ENCODE measurements at regions not wholly inside any gene's neighbourhood (a gene's known extent, or its start where the extent isn't known, plus 50 kb on each side); places are given as distances from the start of the nearest gene placed in this dataset.

- H3K27me3 Mint-ChIP-seq, result no peaks in the 10 kb centered on the region
- CTCF ChIA-PET, result no interaction called here
- H3K4me3 Mint-ChIP-seq, result no peak overlapping the region
- no peaks in the 10 kb centered on the region for H3K4me1 ChIP-seq (ENCODE audit: insufficient read depth, low read length)
- ATAC-seq (ENCODE audit: poor library complexity) (no peak), DNase-seq (no peak)
- H3K36me3 ChIP-seq (ENCODE audit: insufficient read depth, low read length), result no peaks in the 10 kb centered on the region
- no peaks in the 10 kb centered on the region for H3K27me3 ChIP-seq (ENCODE audit: control insufficient read depth in 1 of 2, insufficient read depth in 2 of 2, low read length in 2 of 2)
- H3K27ac ChIP-seq (ENCODE audit: low read depth in 1 of 2, low read length in 2 of 2), result no peak overlapping the region
- TF ChIP-seq CTCF (IDR thresholded peaks at IDR 0.05), result no peak
- POLR2A ChIA-PET, result no interaction called here
- H3K36me3 Mint-ChIP-seq (ENCODE audit: low read depth), result no peaks in the 10 kb centered on the region
- no peaks in the 10 kb centered on the region for H3K4me1 Mint-ChIP-seq (ENCODE audit: low read depth)
- peaks cover 0 to 5% of the 10 kb centered on the region in 2 experiments for H3K9me3 ChIP-seq (ENCODE audit: control insufficient read depth in 1 of 2, insufficient read depth in 1 of 2, low read length in 2 of 2)
- H3K27ac Mint-ChIP-seq, result no peak overlapping the region
- intact Hi-C loops (cut with DNase I, micrococcal nuclease), result no loop called here
- peaks cover 10% of the 10 kb centered on the region for H3K9me3 Mint-ChIP-seq
- no peak overlapping the region for H3K4me3 ChIP-seq (ENCODE audit: low read length)
Measured at GRCh38 chr2:208573569-208573968, 167.0 kb downstream of the PTH2R start.

GRCh38 chr2:208579678-208580077, 173.1 kb downstream of the PTH2R start:
- POLR2A ChIA-PET, result no interaction called here
- no peak overlapping the region for H3K27ac Mint-ChIP-seq

GRCh38 chr2:208584378-208584985, 177.9 kb downstream of the PTH2R start:
- ChIA-PET CTCF (no interaction called here), POLR2A (no interaction called here)
- H3K9me3 ChIP-seq (ENCODE audit: control insufficient read depth in 1 of 2, insufficient read depth in 1 of 2, low read length in 2 of 2), result no peaks in the 10 kb centered on the region
- TF ChIP-seq CTCF (IDR thresholded peaks at IDR 0.05), result no peak
- intact Hi-C loops (cut with DNase I, micrococcal nuclease), result no loop called here
- DNase-seq (no peak), ATAC-seq (ENCODE audit: poor library complexity) (no peak)
- no peaks in the 10 kb centered on the region for H3K4me1 Mint-ChIP-seq (ENCODE audit: low read depth)
- H3K27me3 ChIP-seq (ENCODE audit: control insufficient read depth in 1 of 2, insufficient read depth in 2 of 2, low read length in 2 of 2), result no peaks in the 10 kb centered on the region
- H3K4me1 ChIP-seq (ENCODE audit: insufficient read depth, low read length), result no peaks in the 10 kb centered on the region
- H3K4me3 ChIP-seq (ENCODE audit: low read length), result no peak overlapping the region
- no peak overlapping the region for H3K27ac Mint-ChIP-seq
- H3K4me3 Mint-ChIP-seq, result no peak overlapping the region
- H3K36me3 Mint-ChIP-seq (ENCODE audit: low read depth), result no peaks in the 10 kb centered on the region
- H3K27me3 Mint-ChIP-seq, result no peaks in the 10 kb centered on the region
- no peak overlapping the region for H3K27ac ChIP-seq (ENCODE audit: low read depth in 1 of 2, low read length in 2 of 2)
- H3K36me3 ChIP-seq (ENCODE audit: insufficient read depth, low read length), result no peaks in the 10 kb centered on the region
- no peaks in the 10 kb centered on the region for H3K9me3 Mint-ChIP-seq

More at GRCh38 chr2:208579678-208580077, 173.1 kb downstream of the PTH2R start:
- Mint-ChIP-seq H3K4me1 (ENCODE audit: low read depth) (no peaks in the 10 kb centered on the region), H3K27me3 (no peaks in the 10 kb centered on the region), H3K4me3 (no peak overlapping the region), H3K9me3 (peaks cover 8% of the 10 kb centered on the region), H3K36me3 (ENCODE audit: low read depth) (no peaks in the 10 kb centered on the region)
- DNase-seq (no peak), ATAC-seq (ENCODE audit: poor library complexity) (no peak)
- H3K36me3 ChIP-seq (ENCODE audit: insufficient read depth, low read length), result no peaks in the 10 kb centered on the region
- no peaks in the 10 kb centered on the region for H3K27me3 ChIP-seq (ENCODE audit: control insufficient read depth in 1 of 2, insufficient read depth in 2 of 2, low read length in 2 of 2)
- H3K4me1 ChIP-seq (ENCODE audit: insufficient read depth, low read length), result no peaks in the 10 kb centered on the region
- CTCF ChIA-PET, result no interaction called here
- H3K27ac ChIP-seq (ENCODE audit: low read depth in 1 of 2, low read length in 2 of 2), result no peak overlapping the region
- no peak overlapping the region for H3K4me3 ChIP-seq (ENCODE audit: low read length)
- no peaks in the 10 kb centered on the region for H3K9me3 ChIP-seq (ENCODE audit: control insufficient read depth in 1 of 2, insufficient read depth in 1 of 2, low read length in 2 of 2)
- no peak for TF ChIP-seq CTCF (IDR thresholded peaks at IDR 0.05)
- intact Hi-C loops (cut with DNase I, micrococcal nuclease), result no loop called here

Measured in CD4-positive, alpha-beta T cell (primary cell).